IMR-90 (cell line): ENCODE measurements at regions not wholly inside any gene's neighbourhood (a gene's known extent, or its start where the extent isn't known, plus 50 kb on each side); places are given as distances from the start of the nearest gene placed in this dataset.

ENCODE experiments used
- ATAC-seq: fragments of 200-7000 bp; cut with Tn5 transposase; 2 replicates; pipeline ENCODE4 v1.9.1; 2020; ENCODE audit warnings: low read depth, mild to moderate bottlenecking, moderate library complexity
- BruUV-seq: library from RNA; stranded (reverse); fragments of 400-500 nt; replicated peaks from 2 replicates; lab custom pipeline; 2021; lab: Mats Ljungman, UMichigan
- CTCF ChIA-PET: fragments of 300-600 bp; formaldehyde crosslinking; extraction: SDS; loops from one replicate; lab custom pipeline; 2021; ENCODE audit warnings: antibody characterized with exemption; lab: Yijun Ruan, JAX
- POLR2A ChIA-PET: fragments of 300-600 bp; sonication (Branson Sonifier 250); formaldehyde crosslinking; loops from one replicate; lab custom pipeline; 2022; ENCODE audit warnings: antibody characterized with exemption; ENCODE audit not compliant: unreplicated experiment; lab: Charles Lee
- DNase-seq: peaks from one replicate; pipeline ENCODE4 v3.0.0; 2013
- H2AFZ ChIP-seq: replicated peaks from 2 replicates; pipeline ENCODE3; 2013; ENCODE audit warnings: low read length, mild to moderate bottlenecking; ENCODE audit not compliant: poor library complexity
- H2AK5ac ChIP-seq: 2 replicates; pipeline ENCODE4 v1.6.1; 2013; ENCODE audit warnings: low read depth, low read length, inconsistent platforms
- H2AK9ac ChIP-seq: replicated peaks from 2 replicates; pipeline ENCODE3; 2013; ENCODE audit warnings: mild to moderate bottlenecking, low read depth, low read length, moderate library complexity; ENCODE audit not compliant: poor library complexity
- H2BK120ac ChIP-seq: 2 replicates; pipeline ENCODE4 v1.6.1; 2013; ENCODE audit warnings: low read depth, low read length, inconsistent platforms
- H2BK15ac ChIP-seq: 3 replicates; pipeline ENCODE4 v1.6.1; 2013; ENCODE audit warnings: low read depth, low read length, inconsistent platforms
- H2BK20ac ChIP-seq: 2 replicates; pipeline ENCODE4 v1.6.1; 2013; ENCODE audit warnings: low read depth, mild to moderate bottlenecking, inconsistent platforms, low read length, moderate library complexity
- H2BK5ac ChIP-seq: 2 replicates; pipeline ENCODE4 v1.6.1; 2013; ENCODE audit warnings: mild to moderate bottlenecking, low read depth, low read length, inconsistent platforms; ENCODE audit not compliant: poor library complexity, severe bottlenecking
- H3K14ac ChIP-seq: replicated peaks from 2 replicates; pipeline ENCODE4 v1.6.1; 2013; ENCODE audit warnings: low read depth, low read length, inconsistent platforms
- H3K18ac ChIP-seq: 2 replicates; pipeline ENCODE4 v1.6.1; 2013; ENCODE audit warnings: low read depth, low read length, control low read depth
- H3K23ac ChIP-seq: 2 replicates; pipeline ENCODE4 v1.6.1; 2013; ENCODE audit warnings: low read depth, low read length, inconsistent platforms
- H3K27ac ChIP-seq: 2 replicates; pipeline ENCODE4 v1.5.1; 2013; ENCODE audit warnings: mild to moderate bottlenecking, control low read depth, low read length; ENCODE audit not compliant: insufficient read depth
- H3K27me3 ChIP-seq: 2 replicates; pipeline ENCODE4 v1.6.1; 2013; ENCODE audit warnings: low read length; ENCODE audit not compliant: control insufficient read depth, insufficient read depth
- H3K36me3 ChIP-seq: 2 replicates; pipeline ENCODE4 v1.6.1; 2013; ENCODE audit warnings: low read length, mixed read lengths; ENCODE audit not compliant: control insufficient read depth, insufficient read depth
- H3K4ac ChIP-seq: 2 replicates; pipeline ENCODE4 v1.6.1; 2013; ENCODE audit warnings: low read depth, low read length, inconsistent platforms
- H3K4me1 ChIP-seq: 2 replicates; pipeline ENCODE4 v1.6.1; 2013; ENCODE audit warnings: low read length, mixed read lengths; ENCODE audit not compliant: control insufficient read depth, insufficient read depth
- H3K4me2 ChIP-seq: 2 replicates; pipeline ENCODE4 v1.6.1; 2013; ENCODE audit warnings: low read depth, mild to moderate bottlenecking, control low read depth, low read length, moderate library complexity
- H3K4me3 ChIP-seq: 2 replicates; pipeline ENCODE4 v1.5.1; 2013; ENCODE audit warnings: low read depth, mild to moderate bottlenecking, control low read depth, low read length, moderate library complexity; ENCODE audit not compliant: insufficient read depth
- H3K56ac ChIP-seq: 2 replicates; pipeline ENCODE4 v1.6.1; 2013; ENCODE audit warnings: low read length, inconsistent platforms; ENCODE audit not compliant: insufficient read depth; ENCODE audit errors: extremely low read depth
- H3K79me1 ChIP-seq, 2 experiments: 2 replicates each; pipeline ENCODE4 v1.6.1; 2013; ENCODE audit warnings: low read length in 2 of 2, inconsistent platforms in 1 of 2, low read depth in 1 of 2
- H3K9ac ChIP-seq: 2 replicates; pipeline ENCODE4 v1.6.1; 2013; ENCODE audit warnings: low read depth, low read length, control low read depth
- H3K9me1 ChIP-seq: 2 replicates; pipeline ENCODE4 v1.6.1; 2013; ENCODE audit warnings: low read length, inconsistent platforms; ENCODE audit not compliant: insufficient read depth
- H3K9me3 ChIP-seq: 2 replicates; pipeline ENCODE4 v1.6.1; 2013; ENCODE audit warnings: low read length; ENCODE audit not compliant: control insufficient read depth, insufficient read depth
- H4K20me1 ChIP-seq: 2 replicates; pipeline ENCODE4 v1.6.1; 2013; ENCODE audit warnings: low read length, inconsistent platforms; ENCODE audit not compliant: insufficient read depth
- H4K5ac ChIP-seq: 2 replicates; pipeline ENCODE4 v1.6.1; 2013; ENCODE audit warnings: mild to moderate bottlenecking, low read depth, low read length, control low read depth
- H4K8ac ChIP-seq, 2 experiments: 2 replicates each; pipeline ENCODE4 v1.6.1; 2013; ENCODE audit warnings: low read depth in 2 of 2, low read length in 2 of 2, control low read depth in 1 of 2, inconsistent platforms in 1 of 2
- H4K91ac ChIP-seq: 2 replicates; pipeline ENCODE4 v1.6.1; 2013; ENCODE audit warnings: low read depth, low read length, inconsistent platforms; ENCODE audit not compliant: insufficient read depth
- BHLHE40 ChIP-seq: fragments of 150-350 bp; IDR thresholded peaks from 2 replicates; pipeline ENCODE4 v1.6.1; 2016; ENCODE audit warnings: mild to moderate bottlenecking, low read depth, low read length
- CEBPB ChIP-seq: IDR thresholded peaks from 2 replicates; pipeline ENCODE4 v1.6.1; 2012; ENCODE audit warnings: low read depth, low read length, improper control_type of control experiment
- CHD1 ChIP-seq: IDR thresholded peaks from 2 replicates; pipeline ENCODE4 v1.6.1; 2012; ENCODE audit warnings: low read depth, low read length, improper control_type of control experiment
- CTCF ChIP-seq: conservative IDR thresholded peaks from 2 replicates; pipeline ENCODE4 v1.5.1; 2012; ENCODE audit warnings: mild to moderate bottlenecking, low read depth, low read length, improper control_type of control experiment
- ELK1 ChIP-seq: fragments of 150-350 bp; IDR thresholded peaks from 2 replicates; pipeline ENCODE4 v1.6.1; 2016; ENCODE audit warnings: low read depth, mild to moderate bottlenecking, low read length, moderate library complexity, borderline replicate concordance
- FOS ChIP-seq: fragments of 150-350 bp; IDR thresholded peaks from 2 replicates; pipeline ENCODE4 v1.6.1; 2016; ENCODE audit warnings: low read depth, low read length
- MAFK ChIP-seq: IDR thresholded peaks from 2 replicates; pipeline ENCODE4 v1.6.1; 2012; ENCODE audit warnings: low read depth, low read length, improper control_type of control experiment
- MAZ ChIP-seq: IDR thresholded peaks from 2 replicates; pipeline ENCODE4 v1.6.1; 2012; ENCODE audit warnings: low read depth, mild to moderate bottlenecking, low read length, improper control_type of control experiment, moderate library complexity, borderline replicate concordance
- MXI1 ChIP-seq: IDR thresholded peaks from 2 replicates; pipeline ENCODE4 v1.6.1; 2012; ENCODE audit warnings: low read depth, mild to moderate bottlenecking, low read length, moderate library complexity, borderline replicate concordance
- NFE2L2 ChIP-seq: fragments of 150-350 bp; IDR thresholded peaks from 2 replicates; pipeline ENCODE4 v1.6.1; 2016; ENCODE audit warnings: low read depth, mild to moderate bottlenecking, low read length
- POLR2A ChIP-seq: IDR thresholded peaks from 2 replicates; pipeline ENCODE4 v1.6.1; 2012; ENCODE audit warnings: mild to moderate bottlenecking, low read depth, low read length
- RAD21 ChIP-seq: IDR thresholded peaks from 2 replicates; pipeline ENCODE4 v1.6.1; 2012; ENCODE audit warnings: low read length, improper control_type of control experiment
- RCOR1 ChIP-seq: IDR thresholded peaks from 2 replicates; pipeline ENCODE4 v1.6.1; 2012; ENCODE audit warnings: mild to moderate bottlenecking, low read length, improper control_type of control experiment; ENCODE audit not compliant: insufficient replicate concordance
- RFX5 ChIP-seq: IDR thresholded peaks from 2 replicates; pipeline ENCODE4 v1.8.0; 2012; ENCODE audit warnings: low read depth, mild to moderate bottlenecking, low read length, moderate library complexity
- SMC3 ChIP-seq: fragments of 150-350 bp; IDR thresholded peaks from 2 replicates; pipeline ENCODE4 v1.6.1; 2016; ENCODE audit warnings: low read depth, mild to moderate bottlenecking, antibody characterized with exemption, low read length, moderate library complexity
- USF2 ChIP-seq: fragments of 150-350 bp; IDR thresholded peaks from 2 replicates; pipeline ENCODE4 v1.6.1; 2017; ENCODE audit warnings: mild to moderate bottlenecking, antibody characterized with exemption, low read length, low read depth
- WGBS, 2 experiments: methylation state at CpG; one replicate each; pipeline versions ENCODE4 v1.1.5 to v1.1.7; 2013; ENCODE audit warnings: missing lambda C conversion rate in 2 of 2; ENCODE audit not compliant: insufficient read length in 1 of 2; ENCODE audit errors: extremely low coverage in 2 of 2; 5-methylcytosine and 5-hydroxymethylcytosine counted together
- dilution Hi-C: fragments of 300-500 bp; cut with HindIII; formaldehyde crosslinking; loops from one replicate; pipeline ENCODE4 v1.14.3; 2018; ENCODE audit warnings: low sequenced_read_pairs; ENCODE audit not compliant: unreplicated experiment
- in situ Hi-C: fragments of 300-500 bp; cut with MboI; formaldehyde crosslinking; loops from 3 replicates; pipeline ENCODE4 v1.14.3; 2019; ENCODE audit warnings: low sequenced_read_pairs, inconsistent platforms, mixed read lengths
- intact Hi-C: fragments of 100-400 bp; cut with micrococcal nuclease; formaldehyde crosslinking; loops from 2 replicates; pipeline ENCODE4 v1.10.0; 2022

- no peak overlapping the region for H3K4me2 ChIP-seq
- in situ Hi-C loops (no loop called here), intact Hi-C loops (no loop called here), dilution Hi-C loops (no loop called here)
- CTCF ChIA-PET, result no interaction called here
- H3K27ac ChIP-seq, result no peak overlapping the region
- H4K5ac ChIP-seq, result no peak overlapping the region; the same call in 1 of the 2 replicates
- no peaks in the 10 kb centered on the region for H3K79me1 ChIP-seq
- H3K27me3 ChIP-seq, result no peaks in the 10 kb centered on the region
- WGBS, 2 experiments, result 100% methylated on average over 1 of the region's 7 CpGs; no CpG with 5 or more reads in 1 of the 2 experiments
- no peak overlapping the region for H4K91ac ChIP-seq
- no peak overlapping the region for H3K4ac ChIP-seq
- H3K4me1 ChIP-seq, result peaks cover 2% of the 10 kb centered on the region; the same call in 1 of the 2 replicates
- H2BK20ac ChIP-seq, result no peak overlapping the region
- no peak overlapping the region for H2AFZ ChIP-seq
- no peaks in the 10 kb centered on the region for H4K20me1 ChIP-seq
- no peak for ATAC-seq
- POLR2A ChIA-PET, result no interaction called here
- no peak overlapping the region for H2AK9ac ChIP-seq
- no peak overlapping the region for H2BK15ac ChIP-seq
- H3K18ac ChIP-seq, result no peak overlapping the region
- no peak overlapping the region for H3K9ac ChIP-seq
- TF ChIP-seq POLR2A, result no peak
- TF ChIP-seq RCOR1, result no peak
- no peak for TF ChIP-seq CTCF
- TF ChIP-seq USF2, result no peak
- TF ChIP-seq MAZ, result no peak
- no peak for TF ChIP-seq FOS
- TF ChIP-seq MXI1, result no peak
- no peak for TF ChIP-seq ELK1
- TF ChIP-seq SMC3, result no peak
- no peak for TF ChIP-seq RAD21
- no peak for TF ChIP-seq NFE2L2
- no peak for TF ChIP-seq BHLHE40
- no peak for TF ChIP-seq RFX5
- no peak for TF ChIP-seq CEBPB
- TF ChIP-seq CHD1, result no peak
- no peak for TF ChIP-seq MAFK
- no peak overlapping the region for H3K23ac ChIP-seq
- H3K9me3 ChIP-seq, result no peaks in the 10 kb centered on the region
- H2AK5ac ChIP-seq, result no peak overlapping the region
- BruUV-seq, result no TSS peak
- no peak overlapping the region for H3K56ac ChIP-seq
- H4K8ac ChIP-seq, result no peak overlapping the region
- H2BK5ac ChIP-seq, result no peak overlapping the region
- H3K14ac ChIP-seq, result no peak overlapping the region
- no peak overlapping the region for H3K4me3 ChIP-seq
- no peak overlapping the region for H2BK120ac ChIP-seq
- no peaks in the 10 kb centered on the region for H3K9me1 ChIP-seq
- H3K36me3 ChIP-seq, result no peaks in the 10 kb centered on the region
- no peak for DNase-seq
Observed at GRCh38 chr3:154875142-154875541, 205.0 kb upstream of the MME start.
